Inferior parietal cortex (tissue), 1 donor: ENCODE measurements at regions not wholly inside any gene's neighbourhood (a gene's known extent, or its start where the extent isn't known, plus 50 kb on each side); places are given as distances from the start of the nearest gene placed in this dataset.

Source experiments
- DNase-seq: peaks from one replicate; pipeline ENCODE4 v3.0.0-alpha.2; 2016; ENCODE audit errors: extremely low spot score

GRCh38 chr11:119828006-119828405 is 99.0 kb upstream of the NECTIN1 start:
- no peak for DNase-seq

GRCh38 chr11:119827113-119827512 is 98.1 kb upstream of the NECTIN1 start:
- DNase-seq: no peak

- DNase-seq: no peak
Measured at GRCh38 chr11:119823077-119823476, 94.1 kb upstream of the NECTIN1 start.

GRCh38 chr11:119816660-119817059 is 87.7 kb upstream of the NECTIN1 start:
- no peak for DNase-seq

GRCh38 chr11:119814766-119815165 is 85.8 kb upstream of the NECTIN1 start:
- DNase-seq: no peak

- DNase-seq: no peak
Measured at GRCh38 chr11:119810478-119811232, 81.7 kb upstream of the NECTIN1 start.

GRCh38 chr11:119809346-119809745 is 80.3 kb upstream of the NECTIN1 start:
- DNase-seq: no peak

GRCh38 chr11:119808407-119809185 is 79.6 kb upstream of the NECTIN1 start:
- no peak for DNase-seq

- no peak for DNase-seq
Measured at GRCh38 chr11:119807841-119808240, 78.8 kb upstream of the NECTIN1 start.

GRCh38 chr11:119807402-119807801 is 78.4 kb upstream of the NECTIN1 start:
- no peak for DNase-seq

- DNase-seq: no peak
Measured at GRCh38 chr11:119806064-119806915, 77.3 kb upstream of the NECTIN1 start.

- no peak for DNase-seq
Measured at GRCh38 chr11:119805663-119806062, 76.7 kb upstream of the NECTIN1 start.

- DNase-seq: no peak
Measured at GRCh38 chr11:119804698-119805097, 75.7 kb upstream of the NECTIN1 start.

- no peak for DNase-seq
Measured at GRCh38 chr11:119803726-119804294, 74.8 kb upstream of the NECTIN1 start.

GRCh38 chr11:119803139-119803538 is 74.1 kb upstream of the NECTIN1 start:
- no peak for DNase-seq

GRCh38 chr11:119802670-119803069 is 73.7 kb upstream of the NECTIN1 start:
- DNase-seq: no peak

- DNase-seq: no peak
Measured at GRCh38 chr11:119800619-119801018, 71.6 kb upstream of the NECTIN1 start.

GRCh38 chr11:119800171-119800570 is 71.2 kb upstream of the NECTIN1 start:
- DNase-seq: no peak

GRCh38 chr11:119798656-119799055 is 69.7 kb upstream of the NECTIN1 start:
- DNase-seq: no peak

- no peak for DNase-seq
Measured at GRCh38 chr11:119797736-119798135, 68.7 kb upstream of the NECTIN1 start.

GRCh38 chr11:119797123-119797611 is 68.2 kb upstream of the NECTIN1 start:
- DNase-seq: no peak
